ENCODE measurements at regions not wholly inside any gene's neighbourhood (a gene's known extent, or its start where the extent isn't known, plus 50 kb on each side); places are given as distances from the start of the nearest gene placed in this dataset.

DNA sequence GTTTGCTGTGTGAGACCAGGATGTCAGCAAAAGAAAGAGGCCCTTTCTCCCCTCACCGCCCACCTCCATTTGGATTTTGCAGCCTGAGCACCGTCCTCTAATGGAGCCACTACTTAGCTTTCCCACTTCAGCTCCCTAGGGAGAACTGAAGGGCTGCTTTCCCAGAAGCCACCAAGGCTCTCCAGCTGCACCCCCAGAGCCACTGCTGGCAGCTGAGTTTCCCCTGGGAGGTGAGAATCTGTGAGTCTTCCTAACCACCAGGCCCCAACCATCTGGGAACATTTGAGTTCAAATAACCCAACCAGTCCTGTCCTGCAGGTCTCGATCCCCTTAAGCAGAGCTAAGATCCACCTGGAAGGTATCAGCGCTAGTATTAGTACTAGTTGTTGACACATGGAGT, 173.1 kb upstream of the USP9X start:
- TF ChIP-seq, protein P1, sequence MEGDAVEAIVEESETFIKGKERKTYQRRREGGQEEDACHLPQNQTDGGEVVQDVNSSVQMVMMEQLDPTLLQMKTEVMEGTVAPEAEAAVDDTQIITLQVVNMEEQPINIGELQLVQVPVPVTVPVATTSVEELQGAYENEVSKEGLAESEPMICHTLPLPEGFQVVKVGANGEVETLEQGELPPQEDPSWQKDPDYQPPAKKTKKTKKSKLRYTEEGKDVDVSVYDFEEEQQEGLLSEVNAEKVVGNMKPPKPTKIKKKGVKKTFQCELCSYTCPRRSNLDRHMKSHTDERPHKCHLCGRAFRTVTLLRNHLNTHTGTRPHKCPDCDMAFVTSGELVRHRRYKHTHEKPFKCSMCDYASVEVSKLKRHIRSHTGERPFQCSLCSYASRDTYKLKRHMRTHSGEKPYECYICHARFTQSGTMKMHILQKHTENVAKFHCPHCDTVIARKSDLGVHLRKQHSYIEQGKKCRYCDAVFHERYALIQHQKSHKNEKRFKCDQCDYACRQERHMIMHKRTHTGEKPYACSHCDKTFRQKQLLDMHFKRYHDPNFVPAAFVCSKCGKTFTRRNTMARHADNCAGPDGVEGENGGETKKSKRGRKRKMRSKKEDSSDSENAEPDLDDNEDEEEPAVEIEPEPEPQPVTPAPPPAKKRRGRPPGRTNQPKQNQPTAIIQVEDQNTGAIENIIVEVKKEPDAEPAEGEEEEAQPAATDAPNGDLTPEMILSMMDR (IDR thresholded peaks at IDR 0.05): no peak
- Histone ChIP-seq H4K20me1 (ENCODE audit: insufficient read depth, low read length) (no peaks in the 10 kb centered on the region), H3K9ac (ENCODE audit: insufficient read depth, low read length, poor library complexity, severe bottlenecking) (no peak overlapping the region), H2AFZ (ENCODE audit: insufficient read depth, low read depth, low read length, poor library complexity, severe bottlenecking) (no peak overlapping the region), H3K4me1 (ENCODE audit: control insufficient read depth in 1 of 2, insufficient read depth in 2 of 2, low read length in 2 of 2) (no peaks in the 10 kb centered on the region), H3K4me2 (replicated peaks; ENCODE audit: extremely low read depth, low read length, poor library complexity, severe bottlenecking) (no peak overlapping the region), H3K9me3 (replicated peaks in 1 of 2; ENCODE audit: control insufficient read depth in 1 of 2, insufficient read depth in 1 of 2, low read length in 2 of 2) (no peaks in the 10 kb centered on the region), H3K79me2 (ENCODE audit: insufficient read depth, low read length) (no peaks in the 10 kb centered on the region), H3K27ac (ENCODE audit: low read depth in 1 of 2, low read length in 2 of 2) (no peak overlapping the region), H3K36me3 (replicated peaks in 1 of 2; ENCODE audit: control insufficient read depth in 1 of 2, insufficient read depth in 2 of 2, low read length in 2 of 2) (no peaks in the 10 kb centered on the region), H3K4me3 (replicated peaks in 1 of 3; ENCODE audit: low read depth in 2 of 3, low read length in 3 of 3) (no peak overlapping the region), H3K27me3 (ENCODE audit: control insufficient read depth in 2 of 2, insufficient read depth in 2 of 2, low read length in 2 of 2) (no peaks in the 10 kb centered on the region)
- WGBS (ENCODE audit: insufficient coverage): no CpG with 5 or more reads among the region's 4 CpGs
- Mint-ChIP-seq H3K4me1 (no peaks in the 10 kb centered on the region), H3K27ac (no peak overlapping the region), H3K36me3 (no peaks in the 10 kb centered on the region), H3K27me3 (ENCODE audit: low read depth in 3 of 3) (peaks cover 1 to 11% (median 2%) of the 10 kb centered on the region in 3 donors), H3K9me3 (peaks cover 0 to 3% (median 2%) of the 10 kb centered on the region in 7 donors), H3K4me3 (no peak overlapping the region)
- intact Hi-C loops (cut with micrococcal nuclease): no loop called here
- no peak for DNase-seq

DNA sequence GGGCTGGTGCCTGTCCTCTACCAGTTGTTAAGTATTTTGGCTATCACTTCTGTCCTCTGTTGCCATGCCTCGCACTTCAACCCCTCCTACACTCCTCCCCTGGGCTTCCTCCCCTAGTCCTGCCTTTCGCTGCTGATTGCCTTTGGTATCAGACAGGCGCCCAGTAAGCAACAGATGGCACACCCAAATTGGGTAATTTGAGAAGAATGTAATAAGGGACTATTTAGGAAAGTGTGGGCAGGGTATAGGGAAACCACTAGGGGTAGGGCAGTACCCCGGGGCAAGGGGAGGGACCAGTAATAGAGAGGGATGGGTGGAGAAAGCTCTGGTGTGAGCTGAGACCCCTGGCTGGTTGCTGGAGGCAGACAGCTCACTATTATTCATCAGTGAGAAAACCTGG, 172.7 kb upstream of the USP9X start:
- Histone ChIP-seq H3K4me1 (ENCODE audit: control insufficient read depth in 1 of 2, insufficient read depth in 2 of 2, low read length in 2 of 2) (no peaks in the 10 kb centered on the region), H3K9me3 (replicated peaks in 1 of 2; ENCODE audit: control insufficient read depth in 1 of 2, insufficient read depth in 1 of 2, low read length in 2 of 2) (no peaks in the 10 kb centered on the region), H3K4me2 (replicated peaks; ENCODE audit: extremely low read depth, low read length, poor library complexity, severe bottlenecking) (no peak overlapping the region), H3K27me3 (ENCODE audit: control insufficient read depth in 2 of 2, insufficient read depth in 2 of 2, low read length in 2 of 2) (no peaks in the 10 kb centered on the region), H3K79me2 (ENCODE audit: insufficient read depth, low read length) (no peaks in the 10 kb centered on the region), H2AFZ (ENCODE audit: insufficient read depth, low read depth, low read length, poor library complexity, severe bottlenecking) (no peak overlapping the region), H3K9ac (ENCODE audit: insufficient read depth, low read length, poor library complexity, severe bottlenecking) (no peak overlapping the region), H4K20me1 (ENCODE audit: insufficient read depth, low read length) (no peaks in the 10 kb centered on the region), H3K27ac (ENCODE audit: low read depth in 1 of 2, low read length in 2 of 2) (no peak overlapping the region), H3K4me3 (replicated peaks in 1 of 3; ENCODE audit: low read depth in 2 of 3, low read length in 3 of 3) (no peak overlapping the region), H3K36me3 (replicated peaks in 1 of 2; ENCODE audit: control insufficient read depth in 1 of 2, insufficient read depth in 2 of 2, low read length in 2 of 2) (no peaks in the 10 kb centered on the region)
- H3K9me3 Mint-ChIP-seq: peaks cover 0 to 3% (median 2%) of the 10 kb centered on the region in 7 donors
- intact Hi-C loops (cut with micrococcal nuclease): no loop called here
- H3K4me3 Mint-ChIP-seq: no peak overlapping the region
- DNase-seq: no peak
- no CpG with 5 or more reads among the region's 4 CpGs for WGBS (ENCODE audit: insufficient coverage)
- no peaks in the 10 kb centered on the region for H3K36me3 Mint-ChIP-seq
- H3K4me1 Mint-ChIP-seq: no peaks in the 10 kb centered on the region
- TF ChIP-seq, protein P1 (IDR thresholded peaks at IDR 0.05): no peak
- H3K27me3 Mint-ChIP-seq (ENCODE audit: low read depth in 3 of 3): peaks cover 1 to 13% (median 2%) of the 10 kb centered on the region in 3 donors
- no peak overlapping the region for H3K27ac Mint-ChIP-seq
